SK-N-SH treated with all-trans-retinoic acid at 6 μM for 48 hours (cell line): ENCODE measurements at regions not wholly inside any gene's neighbourhood (a gene's known extent, or its start where the extent isn't known, plus 50 kb on each side); places are given as distances from the start of the nearest gene placed in this dataset.

Experiments used
- ATAC-seq: fragments of 200-7000 bp; cut with Tn5 transposase; 3 replicates; pipeline ENCODE4 v1.9.1; 2020; ENCODE audit warnings: mild to moderate bottlenecking, moderate library complexity
- CREB5 ChIP-seq: fragments of 250-450 bp; sonication (Bioruptor Pico); IDR thresholded peaks from 2 replicates; pipeline ENCODE4 v1.5.1; 2020; ENCODE audit warnings: low read depth, mild to moderate bottlenecking, moderate library complexity
- ESRRG ChIP-seq: fragments of 250-450 bp; sonication (Bioruptor Pico); IDR thresholded peaks from 2 replicates; pipeline ENCODE4 v1.6.1; 2021; ENCODE audit warnings: mild to moderate bottlenecking
- GLIS3 ChIP-seq: fragments of 250-450 bp; sonication (Bioruptor Pico); IDR thresholded peaks from 2 replicates; pipeline ENCODE4 v1.5.0; 2020; ENCODE audit warnings: mild to moderate bottlenecking, moderate library complexity
- ISL1 ChIP-seq: fragments of 250-450 bp; sonication (Bioruptor Pico); IDR thresholded peaks from 2 replicates; pipeline ENCODE4 v2.1.2; 2022; ENCODE audit warnings: mild to moderate bottlenecking, moderate library complexity
- OSR1 ChIP-seq: fragments of 250-450 bp; sonication (Bioruptor Pico); IDR thresholded peaks from 2 replicates; pipeline ENCODE4 v1.8.0; 2022; ENCODE audit warnings: moderate library complexity, mild to moderate bottlenecking, inconsistent platforms
- PPARA ChIP-seq: fragments of 250-450 bp; sonication (Bioruptor Pico); IDR thresholded peaks from 2 replicates; pipeline ENCODE4 v1.5.0; 2020; ENCODE audit warnings: mild to moderate bottlenecking, borderline replicate concordance
- RARB ChIP-seq: fragments of 250-450 bp; sonication (Bioruptor Pico); IDR thresholded peaks from 2 replicates; pipeline ENCODE4 v1.8.0; 2021; ENCODE audit warnings: mild to moderate bottlenecking, moderate library complexity
- SNAI2 ChIP-seq: fragments of 250-450 bp; sonication (Bioruptor Pico); IDR thresholded peaks from 2 replicates; pipeline ENCODE4 v1.5.0; 2020; ENCODE audit warnings: mild to moderate bottlenecking, moderate library complexity
- TCF4 ChIP-seq: fragments of 250-450 bp; sonication (Bioruptor Pico); IDR thresholded peaks from 2 replicates; pipeline ENCODE4 v1.8.0; 2021; ENCODE audit warnings: mild to moderate bottlenecking, moderate library complexity, borderline replicate concordance
- TOX ChIP-seq: fragments of 250-450 bp; sonication (Bioruptor Pico); IDR thresholded peaks from 2 replicates; pipeline ENCODE4 v1.8.0; 2021; ENCODE audit warnings: mild to moderate bottlenecking, moderate library complexity, borderline replicate concordance
- ZC3H10 ChIP-seq: fragments of 250-450 bp; sonication (Bioruptor Pico); IDR thresholded peaks from 2 replicates; pipeline ENCODE4 v1.5.1; 2021; ENCODE audit warnings: mild to moderate bottlenecking, moderate library complexity
- ZFP3 ChIP-seq: fragments of 250-450 bp; sonication (Bioruptor Pico); IDR thresholded peaks from 2 replicates; pipeline ENCODE4 v1.5.0; 2020; ENCODE audit warnings: mild to moderate bottlenecking, moderate library complexity
- ZFP30 ChIP-seq: fragments of 450-650 bp; formaldehyde crosslinking; IDR thresholded peaks from 2 replicates; pipeline ENCODE4 v1.5.0; 2022; ENCODE audit warnings: mild to moderate bottlenecking, moderate library complexity
- ZNF70 ChIP-seq: fragments of 450-650 bp; formaldehyde crosslinking; IDR thresholded peaks from 2 replicates; pipeline ENCODE4 v1.5.0; 2020; ENCODE audit warnings: mild to moderate bottlenecking, moderate library complexity
- TF ChIP-seq, protein P1 (sequence below): fragments of 250-450 bp; sonication (Bioruptor Pico); IDR thresholded peaks from 2 replicates; pipeline ENCODE4 v1.8.0; 2021; ENCODE audit warnings: low read depth, mild to moderate bottlenecking, moderate library complexity, borderline replicate concordance
- TF ChIP-seq, protein P2 (sequence below): fragments of 250-450 bp; sonication (Bioruptor Pico); IDR thresholded peaks from 2 replicates; pipeline ENCODE4 v1.5.0; 2020; ENCODE audit warnings: mild to moderate bottlenecking, moderate library complexity
- TF ChIP-seq, protein P3 (sequence below): fragments of 250-450 bp; sonication (Bioruptor Pico); IDR thresholded peaks from 2 replicates; pipeline ENCODE4 v1.5.1; 2021; ENCODE audit warnings: mild to moderate bottlenecking, moderate library complexity
- TF ChIP-seq, protein P4 (sequence below): fragments of 250-450 bp; sonication (Bioruptor Pico); IDR thresholded peaks from 2 replicates; pipeline ENCODE4 v1.8.0; 2020; ENCODE audit warnings: mild to moderate bottlenecking, moderate library complexity, borderline replicate concordance

DNA sequence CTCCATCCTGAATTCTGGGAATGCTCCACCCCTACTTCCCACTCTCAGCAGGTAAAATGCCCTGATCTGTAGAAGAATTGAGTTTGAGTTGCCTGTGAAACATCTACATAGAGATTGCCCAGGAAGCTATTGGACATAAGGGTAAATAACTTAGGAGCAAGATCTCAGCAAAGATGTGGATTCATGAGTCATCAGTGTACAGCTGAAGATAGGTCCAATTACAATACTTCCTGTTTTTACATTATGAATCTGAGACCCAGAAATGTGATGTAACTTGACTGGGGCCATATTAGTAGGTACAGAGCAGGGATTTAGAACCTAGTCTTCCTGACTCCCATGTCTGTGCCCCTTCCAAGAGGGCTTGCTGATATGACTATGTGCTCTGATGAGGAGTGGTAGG is 79.4 kb upstream of the FNDC3A start:
- TF ChIP-seq, protein P1, sequence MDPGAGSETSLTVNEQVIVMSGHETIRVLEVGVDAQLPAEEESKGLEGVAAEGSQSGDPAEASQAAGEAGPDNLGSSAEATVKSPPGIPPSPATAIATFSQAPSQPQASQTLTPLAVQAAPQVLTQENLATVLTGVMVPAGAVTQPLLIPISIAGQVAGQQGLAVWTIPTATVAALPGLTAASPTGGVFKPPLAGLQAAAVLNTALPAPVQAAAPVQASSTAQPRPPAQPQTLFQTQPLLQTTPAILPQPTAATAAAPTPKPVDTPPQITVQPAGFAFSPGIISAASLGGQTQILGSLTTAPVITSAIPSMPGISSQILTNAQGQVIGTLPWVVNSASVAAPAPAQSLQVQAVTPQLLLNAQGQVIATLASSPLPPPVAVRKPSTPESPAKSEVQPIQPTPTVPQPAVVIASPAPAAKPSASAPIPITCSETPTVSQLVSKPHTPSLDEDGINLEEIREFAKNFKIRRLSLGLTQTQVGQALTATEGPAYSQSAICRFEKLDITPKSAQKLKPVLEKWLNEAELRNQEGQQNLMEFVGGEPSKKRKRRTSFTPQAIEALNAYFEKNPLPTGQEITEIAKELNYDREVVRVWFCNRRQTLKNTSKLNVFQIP (CRISPR knock-in tag) = no peak
- no peak for TF ChIP-seq ZFP3 (CRISPR knock-in tag)
- no peak for TF ChIP-seq OSR1 (CRISPR knock-in tag)
- no peak for TF ChIP-seq TCF4 (CRISPR knock-in tag)
- no peak for TF ChIP-seq ZC3H10 (CRISPR knock-in tag)
- TF ChIP-seq, protein P2, sequence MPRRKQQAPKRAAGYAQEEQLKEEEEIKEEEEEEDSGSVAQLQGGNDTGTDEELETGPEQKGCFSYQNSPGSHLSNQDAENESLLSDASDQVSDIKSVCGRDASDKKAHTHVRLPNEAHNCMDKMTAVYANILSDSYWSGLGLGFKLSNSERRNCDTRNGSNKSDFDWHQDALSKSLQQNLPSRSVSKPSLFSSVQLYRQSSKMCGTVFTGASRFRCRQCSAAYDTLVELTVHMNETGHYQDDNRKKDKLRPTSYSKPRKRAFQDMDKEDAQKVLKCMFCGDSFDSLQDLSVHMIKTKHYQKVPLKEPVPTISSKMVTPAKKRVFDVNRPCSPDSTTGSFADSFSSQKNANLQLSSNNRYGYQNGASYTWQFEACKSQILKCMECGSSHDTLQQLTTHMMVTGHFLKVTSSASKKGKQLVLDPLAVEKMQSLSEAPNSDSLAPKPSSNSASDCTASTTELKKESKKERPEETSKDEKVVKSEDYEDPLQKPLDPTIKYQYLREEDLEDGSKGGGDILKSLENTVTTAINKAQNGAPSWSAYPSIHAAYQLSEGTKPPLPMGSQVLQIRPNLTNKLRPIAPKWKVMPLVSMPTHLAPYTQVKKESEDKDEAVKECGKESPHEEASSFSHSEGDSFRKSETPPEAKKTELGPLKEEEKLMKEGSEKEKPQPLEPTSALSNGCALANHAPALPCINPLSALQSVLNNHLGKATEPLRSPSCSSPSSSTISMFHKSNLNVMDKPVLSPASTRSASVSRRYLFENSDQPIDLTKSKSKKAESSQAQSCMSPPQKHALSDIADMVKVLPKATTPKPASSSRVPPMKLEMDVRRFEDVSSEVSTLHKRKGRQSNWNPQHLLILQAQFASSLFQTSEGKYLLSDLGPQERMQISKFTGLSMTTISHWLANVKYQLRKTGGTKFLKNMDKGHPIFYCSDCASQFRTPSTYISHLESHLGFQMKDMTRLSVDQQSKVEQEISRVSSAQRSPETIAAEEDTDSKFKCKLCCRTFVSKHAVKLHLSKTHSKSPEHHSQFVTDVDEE = no peak
- no peak for TF ChIP-seq PPARA (CRISPR knock-in tag)
- no peak for TF ChIP-seq GLIS3 (CRISPR knock-in tag)
- TF ChIP-seq ISL1 (CRISPR knock-in tag) = no peak
- TF ChIP-seq, all 23 proteins: peak for 0

DNA sequence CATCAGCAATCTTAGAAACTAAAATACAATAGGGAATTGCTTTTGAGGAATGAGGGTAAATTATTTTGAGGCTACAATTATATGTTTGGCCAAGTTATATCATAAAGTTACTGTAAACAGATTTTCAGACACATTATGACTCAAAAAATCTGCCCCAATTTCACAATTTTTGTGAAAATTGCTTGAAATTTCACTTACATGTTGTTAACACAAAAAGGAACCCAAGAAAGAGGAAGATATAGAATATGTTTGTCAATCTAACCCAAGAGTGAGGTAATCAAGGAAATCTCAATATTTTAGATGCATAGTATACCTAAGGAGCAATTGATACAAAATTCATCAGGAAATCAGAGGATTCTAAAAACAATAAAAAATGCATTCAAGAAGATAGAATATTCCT is 73.9 kb upstream of the FNDC3A start:
- ATAC-seq = no peak
- no peak for TF ChIP-seq TOX (CRISPR knock-in tag)
- TF ChIP-seq, protein P3, sequence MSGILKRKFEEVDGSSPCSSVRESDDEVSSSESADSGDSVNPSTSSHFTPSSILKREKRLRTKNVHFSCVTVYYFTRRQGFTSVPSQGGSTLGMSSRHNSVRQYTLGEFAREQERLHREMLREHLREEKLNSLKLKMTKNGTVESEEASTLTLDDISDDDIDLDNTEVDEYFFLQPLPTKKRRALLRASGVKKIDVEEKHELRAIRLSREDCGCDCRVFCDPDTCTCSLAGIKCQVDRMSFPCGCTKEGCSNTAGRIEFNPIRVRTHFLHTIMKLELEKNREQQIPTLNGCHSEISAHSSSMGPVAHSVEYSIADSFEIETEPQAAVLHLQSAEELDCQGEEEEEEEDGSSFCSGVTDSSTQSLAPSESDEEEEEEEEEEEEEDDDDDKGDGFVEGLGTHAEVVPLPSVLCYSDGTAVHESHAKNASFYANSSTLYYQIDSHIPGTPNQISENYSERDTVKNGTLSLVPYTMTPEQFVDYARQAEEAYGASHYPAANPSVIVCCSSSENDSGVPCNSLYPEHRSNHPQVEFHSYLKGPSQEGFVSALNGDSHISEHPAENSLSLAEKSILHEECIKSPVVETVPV (CRISPR knock-in tag) = no peak
- TF ChIP-seq, protein P1 (CRISPR knock-in tag) = no peak

More for the DNA sequence above, 79.4 kb upstream of the FNDC3A start:
- ATAC-seq = peak; percentile 10; the same call in 1 of the 3 replicates

GRCh38 chr13:48902368-48902767 is 73.3 kb upstream of the FNDC3A start:
- TF ChIP-seq TCF4 (CRISPR knock-in tag) (no peak), SNAI2 (CRISPR knock-in tag) (no peak), ESRRG (no peak), ISL1 (CRISPR knock-in tag) (no peak), ZNF70 (CRISPR knock-in tag) (no peak), ZFP30 (CRISPR knock-in tag) (no peak), CREB5 (CRISPR knock-in tag) (no peak), RARB (no peak), PPARA (CRISPR knock-in tag) (no peak), OSR1 (CRISPR knock-in tag) (no peak)
- TF ChIP-seq, protein P4, sequence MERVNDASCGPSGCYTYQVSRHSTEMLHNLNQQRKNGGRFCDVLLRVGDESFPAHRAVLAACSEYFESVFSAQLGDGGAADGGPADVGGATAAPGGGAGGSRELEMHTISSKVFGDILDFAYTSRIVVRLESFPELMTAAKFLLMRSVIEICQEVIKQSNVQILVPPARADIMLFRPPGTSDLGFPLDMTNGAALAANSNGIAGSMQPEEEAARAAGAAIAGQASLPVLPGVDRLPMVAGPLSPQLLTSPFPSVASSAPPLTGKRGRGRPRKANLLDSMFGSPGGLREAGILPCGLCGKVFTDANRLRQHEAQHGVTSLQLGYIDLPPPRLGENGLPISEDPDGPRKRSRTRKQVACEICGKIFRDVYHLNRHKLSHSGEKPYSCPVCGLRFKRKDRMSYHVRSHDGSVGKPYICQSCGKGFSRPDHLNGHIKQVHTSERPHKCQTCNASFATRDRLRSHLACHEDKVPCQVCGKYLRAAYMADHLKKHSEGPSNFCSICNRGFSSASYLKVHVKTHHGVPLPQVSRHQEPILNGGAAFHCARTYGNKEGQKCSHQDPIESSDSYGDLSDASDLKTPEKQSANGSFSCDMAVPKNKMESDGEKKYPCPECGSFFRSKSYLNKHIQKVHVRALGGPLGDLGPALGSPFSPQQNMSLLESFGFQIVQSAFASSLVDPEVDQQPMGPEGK (CRISPR knock-in tag) = no peak
- TF ChIP-seq, protein P2 = no peak
- no peak for ATAC-seq
